GM12891 (cell line): ENCODE measurements at regions not wholly inside any gene's neighbourhood (a gene's known extent, or its start where the extent isn't known, plus 50 kb on each side); places are given as distances from the start of the nearest gene placed in this dataset.

Source experiments
- POLR2A ChIP-seq: IDR thresholded peaks from 2 replicates; pipeline ENCODE4 v1.6.1; 2011; ENCODE audit warnings: low read depth, low read length, control low read depth
- TAF1 ChIP-seq: IDR thresholded peaks from 2 replicates; pipeline ENCODE4 v1.6.1; 2011; ENCODE audit warnings: low read depth, low read length, control low read depth

- TF ChIP-seq POLR2A (no peak), TAF1 (no peak)
Observed at GRCh38 chr3:118476885-118477618, 557.6 kb downstream of the IGSF11 start.
